ENCODE measurements at regions not wholly inside any gene's neighbourhood (a gene's known extent, or its start where the extent isn't known, plus 50 kb on each side); places are given as distances from the start of the nearest gene placed in this dataset.

- H3K4me3 Mint-ChIP-seq, result no peak overlapping the region
- no peaks in the 10 kb centered on the region for H3K27me3 Mint-ChIP-seq
- H3K9me3 Mint-ChIP-seq, result peaks cover 10% of the 10 kb centered on the region
- no peaks in the 10 kb centered on the region for H3K36me3 Mint-ChIP-seq
- no peaks in the 10 kb centered on the region for H3K4me1 Mint-ChIP-seq
- no peak overlapping the region for H3K27ac Mint-ChIP-seq
- DNase-seq, result no peak
These were observed 342.7 kb downstream of the RND3 start for GRCh38 chr2:150144546-150145298.

DNA sequence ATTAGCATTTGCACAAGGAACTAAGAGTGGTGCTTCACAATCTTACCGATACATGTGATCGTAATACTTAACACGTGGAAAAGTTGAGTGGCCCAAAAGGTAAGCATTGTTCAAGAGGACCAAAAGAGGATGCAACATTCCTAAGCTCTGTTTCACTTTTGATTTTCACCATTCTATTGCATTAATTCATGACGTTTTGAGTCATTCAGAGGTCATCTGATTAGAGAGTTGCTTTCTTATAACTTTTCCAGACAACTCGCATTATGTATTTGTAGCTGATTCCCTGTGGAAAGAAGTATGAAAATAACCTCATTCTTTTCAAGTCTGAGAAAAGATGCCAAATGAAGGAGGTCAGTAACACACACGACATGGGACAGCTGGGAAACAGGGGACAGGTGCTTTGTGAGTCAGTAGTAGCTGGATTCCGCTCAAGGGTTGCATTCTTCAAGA, 344.4 kb downstream of the RND3 start:
- no peak for DNase-seq
- no peak overlapping the region for H3K4me3 Mint-ChIP-seq
- no peaks in the 10 kb centered on the region for H3K27me3 Mint-ChIP-seq
- H3K27ac Mint-ChIP-seq, result no peak overlapping the region
- H3K9me3 Mint-ChIP-seq, result peaks cover 10% of the 10 kb centered on the region
- no peaks in the 10 kb centered on the region for H3K4me1 Mint-ChIP-seq
- no peaks in the 10 kb centered on the region for H3K36me3 Mint-ChIP-seq

DNA sequence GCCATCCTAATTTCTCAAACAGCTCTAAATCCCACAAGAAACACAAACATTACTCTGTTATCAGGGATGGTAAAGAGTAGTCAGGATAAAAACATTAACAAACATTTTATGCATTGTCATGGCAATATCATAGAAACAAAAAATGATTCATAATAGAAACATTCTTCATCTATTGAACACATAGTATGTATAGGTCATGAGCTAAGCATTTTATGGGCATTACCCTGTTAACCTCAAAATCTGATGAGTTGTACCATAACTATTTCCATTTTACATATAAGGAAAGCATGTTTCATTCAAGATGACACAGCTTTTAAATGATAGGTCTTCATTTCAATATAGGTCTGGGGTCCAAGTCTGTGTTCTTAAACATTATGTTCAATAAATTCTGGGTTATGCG, 344.9 kb downstream of the RND3 start:
- Mint-ChIP-seq H3K36me3 (no peaks in the 10 kb centered on the region), H3K4me3 (no peak overlapping the region), H3K9me3 (peaks cover 10% of the 10 kb centered on the region), H3K4me1 (no peaks in the 10 kb centered on the region), H3K27ac (no peak overlapping the region), H3K27me3 (no peaks in the 10 kb centered on the region)
- DNase-seq, result no peak

DNA sequence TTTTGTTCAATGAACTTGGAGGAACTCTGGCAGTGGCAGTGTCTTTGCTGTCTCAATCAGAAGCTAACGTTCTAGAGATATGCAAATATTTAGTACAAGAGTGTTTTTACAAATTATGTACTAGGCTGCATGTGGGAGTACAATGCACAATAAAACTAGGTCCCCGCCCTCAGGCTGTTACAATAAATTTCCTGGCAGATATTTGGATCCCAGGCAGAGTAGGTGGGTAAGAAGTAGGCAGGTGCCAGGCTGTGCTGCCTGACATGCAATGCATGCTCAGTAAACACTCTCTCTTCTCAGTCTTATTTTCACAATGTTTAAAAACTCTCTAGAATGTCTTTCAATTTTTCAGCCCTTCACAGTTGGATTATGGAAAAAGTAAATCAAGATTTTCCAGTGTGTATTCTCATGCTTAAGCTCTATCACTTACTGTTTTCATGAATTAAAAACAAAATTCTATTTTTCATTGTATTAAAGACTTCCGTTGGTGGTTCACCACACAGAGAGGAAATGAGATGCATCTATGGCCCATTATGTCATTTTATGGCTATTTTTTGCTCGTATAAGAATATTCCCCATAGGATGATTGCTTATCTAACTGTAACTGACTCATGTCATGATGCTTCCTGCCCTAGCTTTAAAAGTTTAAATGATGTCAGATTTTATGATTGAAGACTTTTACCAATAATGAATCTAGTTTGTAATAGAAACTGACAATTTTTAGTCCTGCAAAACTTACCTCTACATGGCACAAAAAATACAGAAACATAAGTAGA, 346.1 kb downstream of the RND3 start:
- no peaks in the 10 kb centered on the region for H3K36me3 Mint-ChIP-seq
- H3K27me3 Mint-ChIP-seq, result no peaks in the 10 kb centered on the region
- no peak for DNase-seq
- no peak overlapping the region for H3K27ac Mint-ChIP-seq
- H3K4me3 Mint-ChIP-seq, result no peak overlapping the region
- H3K9me3 Mint-ChIP-seq, result peaks cover 6% of the 10 kb centered on the region
- H3K4me1 Mint-ChIP-seq, result no peaks in the 10 kb centered on the region

GRCh38 chr2:150140777-150141176, 346.7 kb downstream of the RND3 start:
- Mint-ChIP-seq H3K36me3 (no peaks in the 10 kb centered on the region), H3K4me3 (no peak overlapping the region), H3K27ac (no peak overlapping the region), H3K4me1 (no peaks in the 10 kb centered on the region), H3K9me3 (no peaks in the 10 kb centered on the region), H3K27me3 (no peaks in the 10 kb centered on the region)
- no peak for DNase-seq

DNA sequence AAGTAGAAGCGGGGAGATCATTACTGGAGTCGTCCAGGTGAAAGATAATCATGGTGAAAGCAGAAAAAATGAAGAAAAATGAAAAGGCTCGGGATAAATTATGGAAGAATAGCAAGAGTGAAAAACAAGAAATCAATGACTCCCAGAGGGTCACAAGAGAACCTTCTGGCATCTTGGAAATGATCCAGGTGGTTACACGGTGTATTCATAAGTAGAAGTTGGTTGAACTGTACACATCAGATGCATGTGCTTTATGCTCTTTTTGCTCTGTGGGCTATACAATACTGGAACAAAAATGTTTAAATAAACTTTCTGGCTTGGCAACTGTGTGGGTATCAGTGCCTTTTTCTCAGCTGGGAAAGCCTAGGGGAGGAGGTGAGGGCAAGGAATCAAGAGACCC, 348.9 kb downstream of the RND3 start:
- H3K27me3 Mint-ChIP-seq, result no peaks in the 10 kb centered on the region
- no peaks in the 10 kb centered on the region for H3K36me3 Mint-ChIP-seq
- no peak overlapping the region for H3K4me3 Mint-ChIP-seq
- no peaks in the 10 kb centered on the region for H3K9me3 Mint-ChIP-seq
- peaks cover 2% of the 10 kb centered on the region for H3K4me1 Mint-ChIP-seq
- no peak for DNase-seq
- no peak overlapping the region for H3K27ac Mint-ChIP-seq

DNA sequence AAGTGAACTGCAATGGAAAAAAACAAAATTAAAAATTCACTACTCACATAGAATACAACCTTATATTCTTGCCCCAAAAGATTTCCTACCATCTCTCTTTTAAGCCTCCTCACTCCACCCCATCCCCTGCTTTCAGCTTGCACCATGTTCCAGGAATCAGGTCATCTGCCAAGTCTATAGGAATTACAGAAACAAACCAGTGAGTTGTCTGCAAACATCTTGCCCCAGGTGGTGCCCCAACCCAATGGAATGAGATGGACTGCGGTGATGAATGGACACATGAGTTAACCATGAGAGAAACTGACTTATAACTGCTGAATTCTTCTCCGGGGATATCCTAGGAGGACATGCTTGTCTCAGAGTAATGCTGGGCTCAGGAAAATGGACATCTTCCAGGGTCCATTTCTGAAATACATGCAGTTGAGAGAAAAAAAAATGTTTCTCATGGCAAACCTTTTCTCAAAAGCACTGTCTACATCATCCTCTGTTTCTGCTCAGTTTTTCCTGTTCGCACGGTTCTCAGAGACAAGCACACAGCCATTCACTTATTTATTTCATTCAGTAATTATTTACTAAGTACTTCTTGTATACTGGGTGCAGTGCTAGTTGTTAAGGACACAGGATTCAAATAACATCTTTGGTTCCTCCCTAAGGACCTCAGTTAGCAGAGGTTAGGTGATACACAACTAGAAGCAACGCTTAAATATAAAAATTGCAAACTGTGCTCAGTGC, 350.0 kb downstream of the RND3 start:
- peaks cover 4% of the 10 kb centered on the region for H3K4me1 Mint-ChIP-seq
- H3K27ac Mint-ChIP-seq, result no peak overlapping the region
- no peaks in the 10 kb centered on the region for H3K36me3 Mint-ChIP-seq
- no peaks in the 10 kb centered on the region for H3K27me3 Mint-ChIP-seq
- H3K9me3 Mint-ChIP-seq, result no peaks in the 10 kb centered on the region
- no peak for DNase-seq
- H3K4me3 Mint-ChIP-seq, result no peak overlapping the region

- H3K4me1 Mint-ChIP-seq, result peaks cover 4% of the 10 kb centered on the region
- DNase-seq, result no peak
- H3K4me3 Mint-ChIP-seq, result no peak overlapping the region
- no peaks in the 10 kb centered on the region for H3K36me3 Mint-ChIP-seq
- H3K27me3 Mint-ChIP-seq, result no peaks in the 10 kb centered on the region
- no peak overlapping the region for H3K27ac Mint-ChIP-seq
- no peaks in the 10 kb centered on the region for H3K9me3 Mint-ChIP-seq
These were observed 350.6 kb downstream of the RND3 start for GRCh38 chr2:150136893-150137292.

DNA sequence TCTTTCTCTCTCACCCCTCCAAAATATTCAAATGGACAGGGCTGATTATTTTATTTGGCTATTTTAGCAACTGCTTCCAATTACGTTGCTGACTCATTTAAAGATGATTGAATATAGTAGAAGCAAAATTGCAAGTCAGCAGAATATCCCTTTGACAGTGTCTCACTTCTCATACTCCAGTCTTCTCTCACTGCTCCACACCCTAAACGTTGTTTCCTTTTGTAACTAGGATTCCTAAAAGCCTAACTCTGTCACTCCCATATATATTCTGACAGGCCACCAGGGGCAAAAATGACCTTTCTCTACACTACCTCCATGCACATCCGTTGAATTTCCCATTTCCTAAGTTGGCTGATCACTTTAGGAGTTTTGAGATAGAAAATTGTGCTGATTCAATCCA, 351.1 kb downstream of the RND3 start:
- H3K27me3 Mint-ChIP-seq, result no peaks in the 10 kb centered on the region
- H3K36me3 Mint-ChIP-seq, result no peaks in the 10 kb centered on the region
- H3K4me3 Mint-ChIP-seq, result no peak overlapping the region
- peaks cover 4% of the 10 kb centered on the region for H3K4me1 Mint-ChIP-seq
- no peak overlapping the region for H3K27ac Mint-ChIP-seq
- no peak for DNase-seq
- no peaks in the 10 kb centered on the region for H3K9me3 Mint-ChIP-seq

- no peak for DNase-seq
- no peak overlapping the region for H3K4me3 Mint-ChIP-seq
- no peaks in the 10 kb centered on the region for H3K9me3 Mint-ChIP-seq
- H3K27ac Mint-ChIP-seq, result no peak overlapping the region
- no peaks in the 10 kb centered on the region for H3K27me3 Mint-ChIP-seq
- H3K36me3 Mint-ChIP-seq, result no peaks in the 10 kb centered on the region
- H3K4me1 Mint-ChIP-seq, result peaks cover 4% of the 10 kb centered on the region
These were observed 352.1 kb downstream of the RND3 start for GRCh38 chr2:150135223-150135883.

GRCh38 chr2:150134223-150134857, 353.1 kb downstream of the RND3 start:
- DNase-seq, result no peak
- Mint-ChIP-seq H3K27ac (no peak overlapping the region), H3K27me3 (no peaks in the 10 kb centered on the region), H3K4me3 (no peak overlapping the region), H3K9me3 (no peaks in the 10 kb centered on the region), H3K4me1 (peaks cover 4% of the 10 kb centered on the region), H3K36me3 (no peaks in the 10 kb centered on the region)

GRCh38 chr2:150133623-150134022, 353.8 kb downstream of the RND3 start:
- H3K27ac Mint-ChIP-seq, result no peak overlapping the region
- H3K4me3 Mint-ChIP-seq, result no peak overlapping the region
- H3K4me1 Mint-ChIP-seq, result peaks cover 4% of the 10 kb centered on the region
- no peak for DNase-seq
- no peaks in the 10 kb centered on the region for H3K27me3 Mint-ChIP-seq
- H3K9me3 Mint-ChIP-seq, result peaks cover 1% of the 10 kb centered on the region
- no peaks in the 10 kb centered on the region for H3K36me3 Mint-ChIP-seq

DNA sequence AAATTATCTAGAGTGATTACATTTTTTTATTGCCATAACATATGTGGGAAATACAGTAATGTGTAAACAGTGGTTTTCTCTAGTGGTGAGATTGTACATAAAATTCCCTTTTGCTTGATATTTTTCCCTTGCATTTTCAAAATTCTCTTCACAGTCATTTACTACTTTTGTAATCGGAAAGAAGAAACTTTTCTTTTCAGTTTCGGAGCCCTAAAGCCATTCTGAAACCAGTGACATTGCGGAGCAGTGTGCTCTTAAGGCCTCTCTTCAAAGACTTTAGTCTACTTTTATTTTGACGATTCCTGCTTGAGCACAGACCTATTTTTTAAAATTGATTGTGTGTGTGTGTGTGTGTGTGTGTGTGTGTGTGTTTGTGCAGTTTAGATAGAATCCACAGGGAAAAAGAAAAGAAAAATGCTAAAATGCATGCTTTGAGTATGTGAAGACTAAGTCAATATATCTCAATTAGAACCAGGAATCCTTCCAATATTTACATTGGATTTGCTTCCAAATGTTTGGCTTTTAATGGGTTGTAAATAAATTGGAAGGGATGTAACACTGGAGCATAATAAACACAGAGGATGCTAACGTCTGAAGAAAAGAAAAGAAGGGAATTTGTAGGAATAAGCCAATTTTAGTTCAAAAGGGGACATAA, 357.4 kb downstream of the RND3 start:
- no peak overlapping the region for H3K4me3 Mint-ChIP-seq
- no peak for DNase-seq
- no peaks in the 10 kb centered on the region for H3K27me3 Mint-ChIP-seq
- no peak overlapping the region for H3K27ac Mint-ChIP-seq
- no peaks in the 10 kb centered on the region for H3K36me3 Mint-ChIP-seq
- peaks cover 4% of the 10 kb centered on the region for H3K4me1 Mint-ChIP-seq
- peaks cover 1% of the 10 kb centered on the region for H3K9me3 Mint-ChIP-seq

DNA sequence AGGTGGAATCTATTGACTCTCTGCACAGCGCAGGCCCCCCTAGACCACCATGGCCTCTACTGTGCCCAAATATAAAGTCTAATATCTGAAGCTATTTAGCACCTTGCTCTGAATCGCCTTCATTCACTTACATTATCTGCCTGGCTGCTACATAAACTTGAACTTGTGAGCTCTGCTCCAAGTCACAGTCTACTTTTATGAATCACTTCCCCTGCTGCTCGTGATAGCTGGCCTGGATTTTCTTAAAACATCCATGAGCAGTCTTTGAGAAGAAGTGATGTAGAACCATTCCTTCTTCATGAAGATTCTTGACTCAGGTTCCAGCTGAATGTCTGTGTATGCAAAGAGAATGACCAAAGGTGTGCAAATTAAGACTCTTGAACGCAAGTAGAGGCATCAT, 359.5 kb downstream of the RND3 start:
- Mint-ChIP-seq H3K27ac (no peak overlapping the region), H3K27me3 (no peaks in the 10 kb centered on the region), H3K4me3 (no peak overlapping the region), H3K4me1 (no peaks in the 10 kb centered on the region), H3K9me3 (peaks cover 1% of the 10 kb centered on the region), H3K36me3 (no peaks in the 10 kb centered on the region)
- DNase-seq, result no peak
